Left lung (tissue), 4 donors: ENCODE measurements at regions not wholly inside any gene's neighbourhood (a gene's known extent, or its start where the extent isn't known, plus 50 kb on each side); places are given as distances from the start of the nearest gene placed in this dataset.

Experiments
- ATAC-seq: fragments of 200-7000 bp; cut with Tn5 transposase; one replicate; pipeline ENCODE4 v1.9.1; 2020; ENCODE audit warnings: moderate library complexity
- DNase-seq, 4 donors: peaks; one replicate each; pipeline ENCODE4 v3.0.0-alpha.2; 2013 to 2020
- H3K27ac ChIP-seq, 2 donors: fragments of 200-600 bp; sonication (generic) in 1 of 2; one replicate each; pipeline versions ENCODE4 v1.5.0 to v1.8.0; 2020 to 2021
- H3K27me3 ChIP-seq, 2 donors: fragments of 200-600 bp; sonication (generic) in 1 of 2; one replicate each; pipeline versions ENCODE4 v1.5.0 to v1.8.0; 2020 to 2021
- H3K36me3 ChIP-seq, 2 donors: fragments of 200-600 bp; sonication (generic) in 1 of 2; one replicate each; pipeline versions ENCODE4 v1.5.0 to v1.8.0; 2020 to 2021
- H3K4me1 ChIP-seq, 2 donors: fragments of 200-600 bp; one replicate each; pipeline ENCODE4 v1.8.0; 2021
- H3K4me3 ChIP-seq, 2 donors: fragments of 200-600 bp; sonication (generic) in 1 of 2; one replicate each; pipeline versions ENCODE4 v1.5.0 to v1.8.0; 2020 to 2021; ENCODE audit warnings: mild to moderate bottlenecking in 1 of 2
- H3K9me3 ChIP-seq, 2 donors: fragments of 200-600 bp; sonication (generic) in 1 of 2; one replicate each; pipeline versions ENCODE4 v1.5.0 to v1.8.0; 2020 to 2021
- CTCF ChIP-seq, 2 donors: fragments of 200-600 bp; sonication (generic) in 1 of 2; IDR thresholded peaks; one replicate each; pipeline versions ENCODE4 v1.5.0 to v1.8.0; 2021; ENCODE audit warnings: antibody characterized with exemption in 2 of 2
- intact Hi-C, 2 donors: fragments of 100-400 bp; cut with DNase I; formaldehyde crosslinking; loops; one replicate each; pipeline versions ENCODE4 v1.11.2 to v1.14.2; 2022
- donor health status: DM: no; HTN: yes; CAD: no.
- donor health status: DM: no; HTN: no; CAD: no.

GRCh38 chr3:148599481-148599880 lies 98.2 kb upstream of the AGTR1 start:
- no peak overlapping the region for H3K27ac ChIP-seq
- no peak overlapping the region for H3K4me3 ChIP-seq
- H3K27me3 ChIP-seq: no peaks in the 10 kb centered on the region
- ATAC-seq: no peak
- no peak for DNase-seq
- no peaks in the 10 kb centered on the region for H3K4me1 ChIP-seq
- H3K36me3 ChIP-seq: no peaks in the 10 kb centered on the region
- H3K9me3 ChIP-seq: no peaks in the 10 kb centered on the region
- no peak for TF ChIP-seq CTCF (IDR thresholded peaks at IDR 0.05)
- intact Hi-C loops: no loop called here

- DNase-seq: no peak
- intact Hi-C loops: no loop called here
Observed at GRCh38 chr3:148600440-148600839, 97.3 kb upstream of the AGTR1 start.

GRCh38 chr3:148600902-148601765 lies 96.6 kb upstream of the AGTR1 start:
- no peak for DNase-seq
- no peak for ATAC-seq
- no peak for TF ChIP-seq CTCF (IDR thresholded peaks at IDR 0.05)
- Histone ChIP-seq H3K4me1 (no peaks in the 10 kb centered on the region), H3K9me3 (no peaks in the 10 kb centered on the region), H3K27ac (no peak overlapping the region), H3K27me3 (no peaks in the 10 kb centered on the region), H3K36me3 (no peaks in the 10 kb centered on the region), H3K4me3 (no peak overlapping the region)
- intact Hi-C loops: no loop called here

More at GRCh38 chr3:148600440-148600839, 97.3 kb upstream of the AGTR1 start:
- Histone ChIP-seq H3K36me3 (no peaks in the 10 kb centered on the region), H3K27ac (no peak overlapping the region), H3K4me1 (no peaks in the 10 kb centered on the region), H3K27me3 (no peaks in the 10 kb centered on the region), H3K9me3 (no peaks in the 10 kb centered on the region), H3K4me3 (no peak overlapping the region)
- no peak for TF ChIP-seq CTCF (IDR thresholded peaks at IDR 0.05)
- ATAC-seq: no peak

- no peak for DNase-seq
- Histone ChIP-seq H3K36me3 (no peaks in the 10 kb centered on the region), H3K27ac (no peak overlapping the region), H3K4me3 (no peak overlapping the region), H3K4me1 (no peaks in the 10 kb centered on the region), H3K9me3 (no peaks in the 10 kb centered on the region), H3K27me3 (no peaks in the 10 kb centered on the region)
- no peak for ATAC-seq
- intact Hi-C loops: no loop called here
- no peak for TF ChIP-seq CTCF (IDR thresholded peaks at IDR 0.05)
Observed at GRCh38 chr3:148601766-148602685, 95.7 kb upstream of the AGTR1 start.
